ENCODE measurements at regions not wholly inside any gene's neighbourhood (a gene's known extent, or its start where the extent isn't known, plus 50 kb on each side); places are given as distances from the start of the nearest gene placed in this dataset.

DNA sequence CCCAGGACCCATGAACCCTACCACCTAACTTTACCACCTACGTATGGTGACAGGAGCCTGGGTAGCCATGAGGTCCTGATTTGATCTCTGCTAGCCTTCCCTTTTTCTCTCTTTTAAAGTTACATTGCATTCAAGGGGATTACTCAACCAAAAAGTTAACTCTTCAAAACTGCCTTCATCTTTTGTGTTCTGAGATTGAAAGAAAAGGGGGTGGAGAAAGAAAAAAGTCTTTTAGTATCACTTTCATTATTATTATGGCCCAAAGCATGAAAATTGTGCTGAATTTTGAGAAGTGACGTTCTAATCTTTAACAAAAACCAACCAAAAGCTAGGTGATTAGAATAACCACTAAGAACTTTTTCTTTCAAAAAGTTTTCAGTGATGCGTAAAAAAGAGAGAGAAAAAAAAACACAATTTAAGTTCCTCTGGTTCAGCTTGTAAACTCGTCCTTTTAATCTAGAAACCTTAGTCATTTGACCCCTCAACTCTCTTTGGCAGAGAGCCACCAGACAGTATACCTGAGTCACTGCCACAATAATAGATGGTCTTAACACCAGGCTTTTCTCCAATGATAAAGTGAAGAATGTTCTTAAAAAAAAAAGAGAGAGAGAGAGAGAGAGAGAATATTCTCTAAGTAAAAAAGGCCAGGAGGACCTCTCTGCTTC lies 347.4 kb upstream of the FGF13 start:
- intact Hi-C loops (cut with DNase I) = no loop called here
- DNase-seq = no peak
- Histone ChIP-seq H3K9me3 (no peaks in the 10 kb centered on the region), H3K4me1 (no peaks in the 10 kb centered on the region), H3K36me3 (no peaks in the 10 kb centered on the region), H3K27ac (no peak overlapping the region), H3K4me3 (no peak overlapping the region), H3K27me3 (no peaks in the 10 kb centered on the region)
- no peak for ATAC-seq
- no peak for TF ChIP-seq CTCF (IDR thresholded peaks at IDR 0.05)
- no peak for TF ChIP-seq POLR2A (IDR thresholded peaks at IDR 0.05)
- 34% methylated on average over 4 of the region's 4 CpGs for WGBS (ENCODE audit: insufficient coverage, low coverage, low lambda C conversion rate, missing lambda C conversion rate)

GRCh38 chrX:139052461-139052860 lies 340.9 kb upstream of the FGF13 start:
- WGBS (ENCODE audit: insufficient coverage, low coverage, low lambda C conversion rate, missing lambda C conversion rate) = 49% methylated on average over 3 of the region's 3 CpGs
- no peak for TF ChIP-seq CTCF (IDR thresholded peaks at IDR 0.05)
- TF ChIP-seq POLR2A (IDR thresholded peaks at IDR 0.05) = no peak
- intact Hi-C loops (cut with DNase I) = no loop called here
- Histone ChIP-seq H3K4me1 (no peaks in the 10 kb centered on the region), H3K27ac (no peak overlapping the region), H3K36me3 (no peaks in the 10 kb centered on the region), H3K4me3 (no peak overlapping the region), H3K9me3 (no peaks in the 10 kb centered on the region), H3K27me3 (no peaks in the 10 kb centered on the region)
- ATAC-seq (no peak), DNase-seq (no peak)

GRCh38 chrX:139049465-139049864 lies 337.9 kb upstream of the FGF13 start:
- intact Hi-C loops (cut with DNase I) = no loop called here
- DNase-seq = no peak
- no peaks in the 10 kb centered on the region for H3K27me3 ChIP-seq
- TF ChIP-seq CTCF (IDR thresholded peaks at IDR 0.05) (no peak), POLR2A (IDR thresholded peaks at IDR 0.05) (no peak)
- no peaks in the 10 kb centered on the region for H3K4me1 ChIP-seq
- 58% methylated on average over 1 of the region's 1 CpG for WGBS (ENCODE audit: insufficient coverage, low coverage, low lambda C conversion rate, missing lambda C conversion rate)
- H3K36me3 ChIP-seq = no peaks in the 10 kb centered on the region
- no peak overlapping the region for H3K4me3 ChIP-seq
- no peaks in the 10 kb centered on the region for H3K9me3 ChIP-seq
- no peak overlapping the region for H3K27ac ChIP-seq
- no peak for ATAC-seq

DNA sequence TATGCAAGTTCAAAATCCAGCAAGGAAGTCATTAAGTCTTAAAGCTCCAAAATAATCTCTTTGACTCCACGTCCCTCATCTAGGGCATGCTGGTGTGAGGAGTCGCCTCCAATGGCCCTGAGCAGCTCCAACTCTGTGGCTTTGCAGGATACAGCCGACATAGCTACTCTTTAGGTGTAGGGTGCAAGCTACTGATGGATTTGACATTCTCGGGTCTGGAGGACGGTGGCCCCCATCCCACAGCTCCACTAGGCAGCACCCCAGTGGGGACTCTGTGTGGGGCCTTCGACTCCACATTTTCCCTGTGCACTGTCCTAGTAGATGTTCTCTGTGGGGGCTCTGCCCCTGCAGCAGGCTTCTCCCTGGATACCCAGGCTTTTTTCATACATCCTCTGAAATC lies 333.2 kb upstream of the FGF13 start:
- whole genome bisulfite sequencing (ENCODE audit: insufficient coverage, low coverage, low lambda C conversion rate, missing lambda C conversion rate) = 48% methylated on average over 5 of the region's 6 CpGs
- no peak overlapping the region for H3K27ac ChIP-seq

More for the DNA sequence above, 333.2 kb upstream of the FGF13 start:
- Histone ChIP-seq H3K27me3 (no peaks in the 10 kb centered on the region), H3K36me3 (no peaks in the 10 kb centered on the region), H3K4me1 (no peaks in the 10 kb centered on the region), H3K4me3 (no peak overlapping the region), H3K9me3 (no peaks in the 10 kb centered on the region)
- TF ChIP-seq CTCF (IDR thresholded peaks at IDR 0.05) (no peak), POLR2A (IDR thresholded peaks at IDR 0.05) (no peak)
- no peak for ATAC-seq
- intact Hi-C loops (cut with DNase I) = no loop called here
- no peak for DNase-seq
